ENCODE measurements at regions not wholly inside any gene's neighbourhood (a gene's known extent, or its start where the extent isn't known, plus 50 kb on each side); places are given as distances from the start of the nearest gene placed in this dataset.
"Not testable (repeated sequence)": the region's sequence is repeated elsewhere in the genome, so short reads cannot be mapped to it uniquely, and the experiment has no call there.

- intact Hi-C loops (cut with DNase I, micrococcal nuclease): no loop called here
- no peak for ATAC-seq
These were observed 76.0 kb upstream of the GRB10 start for GRCh38 chr7:50858528-50859245.

GRCh38 chr7:50857804-50858489 is 75.3 kb upstream of the GRB10 start:
- ATAC-seq (no peak), DNase-seq (no peak)
- intact Hi-C loops (cut with DNase I, micrococcal nuclease): no loop called here

More at GRCh38 chr7:50858528-50859245, 76.0 kb upstream of the GRB10 start:
- no peak for DNase-seq

- intact Hi-C loops (cut with DNase I, micrococcal nuclease): no loop called here
- ATAC-seq (no peak), DNase-seq (no peak)
These were observed 74.1 kb upstream of the GRB10 start for GRCh38 chr7:50856806-50857205.

- no peak for ATAC-seq
- intact Hi-C loops (cut with DNase I, micrococcal nuclease): no loop called here
These were observed 73.5 kb upstream of the GRB10 start for GRCh38 chr7:50856231-50856630.

GRCh38 chr7:50855526-50855925 is 72.8 kb upstream of the GRB10 start:
- intact Hi-C loops (cut with DNase I, micrococcal nuclease): no loop called here
- ATAC-seq (no peak), DNase-seq (no peak)

More at GRCh38 chr7:50856231-50856630, 73.5 kb upstream of the GRB10 start:
- no peak for DNase-seq

GRCh38 chr7:50854831-50855230 is 72.1 kb upstream of the GRB10 start:
- no peak for ATAC-seq
- intact Hi-C loops (cut with DNase I, micrococcal nuclease): no loop called here
- DNase-seq: no peak

- ATAC-seq: no peak
- intact Hi-C loops (cut with DNase I, micrococcal nuclease): no loop called here
- DNase-seq: no peak
These were observed 71.6 kb upstream of the GRB10 start for GRCh38 chr7:50854247-50854646.

- intact Hi-C loops (cut with DNase I, micrococcal nuclease): no loop called here
These were observed 70.6 kb upstream of the GRB10 start for GRCh38 chr7:50853311-50853710.

GRCh38 chr7:50852901-50853300 is 70.2 kb upstream of the GRB10 start:
- DNase-seq (no peak), ATAC-seq (no peak)
- intact Hi-C loops (cut with DNase I, micrococcal nuclease): no loop called here

More at GRCh38 chr7:50853311-50853710, 70.6 kb upstream of the GRB10 start:
- DNase-seq: no peak
- no peak for ATAC-seq

- DNase-seq (no peak), ATAC-seq (no peak)
- intact Hi-C loops (cut with DNase I, micrococcal nuclease): no loop called here
These were observed 69.2 kb upstream of the GRB10 start for GRCh38 chr7:50851891-50852290.

GRCh38 chr7:50851451-50851850 is 68.8 kb upstream of the GRB10 start:
- DNase-seq: no peak
- intact Hi-C loops (cut with DNase I, micrococcal nuclease): no loop called here
- no peak for ATAC-seq

- no peak for ATAC-seq
- DNase-seq: no peak
- intact Hi-C loops (cut with DNase I, micrococcal nuclease): no loop called here
These were observed 67.3 kb upstream of the GRB10 start for GRCh38 chr7:50849991-50850390.

GRCh38 chr7:50848203-50848602 is 65.5 kb upstream of the GRB10 start:
- no peak for DNase-seq
- intact Hi-C loops (cut with DNase I, micrococcal nuclease): no loop called here
- ATAC-seq: no peak

- DNase-seq; ATAC-seq; intact Hi-C loops (cut with DNase I, micrococcal nuclease): not testable (repeated sequence)
These were observed 62.2 kb upstream of the GRB10 start for GRCh38 chr7:50844861-50845260.

GRCh38 chr7:50842041-50842440 is 59.3 kb upstream of the GRB10 start:
- intact Hi-C loops (cut with DNase I, micrococcal nuclease): no loop called here
- no peak for ATAC-seq
- DNase-seq: no peak

- ATAC-seq: no peak
- intact Hi-C loops (cut with DNase I, micrococcal nuclease): no loop called here
These were observed 56.1 kb upstream of the GRB10 start for GRCh38 chr7:50838675-50839377.

GRCh38 chr7:50837965-50838364 is 55.3 kb upstream of the GRB10 start:
- intact Hi-C loops (cut with DNase I, micrococcal nuclease): no loop called here
- DNase-seq (no peak), ATAC-seq (no peak)

More at GRCh38 chr7:50838675-50839377, 56.1 kb upstream of the GRB10 start:
- no peak for DNase-seq

GRCh38 chr7:50836646-50837045 is 54.0 kb upstream of the GRB10 start:
- intact Hi-C loops (cut with DNase I, micrococcal nuclease): no loop called here
- ATAC-seq: no peak
- no peak for DNase-seq

GRCh38 chr7:50835156-50835555 is 52.5 kb upstream of the GRB10 start:
- no peak for ATAC-seq
- intact Hi-C loops (cut with DNase I, micrococcal nuclease): no loop called here
- no peak for DNase-seq

- ATAC-seq (no peak), DNase-seq (no peak)
- intact Hi-C loops (cut with DNase I, micrococcal nuclease): no loop called here
These were observed 52.0 kb upstream of the GRB10 start for GRCh38 chr7:50834679-50835078.
